ENCODE measurements at regions not wholly inside any gene's neighbourhood (a gene's known extent, or its start where the extent isn't known, plus 50 kb on each side); places are given as distances from the start of the nearest gene placed in this dataset.
A peak's percentile ranks its signal among the peaks of the same experiment; 100 is the strongest.

DNA sequence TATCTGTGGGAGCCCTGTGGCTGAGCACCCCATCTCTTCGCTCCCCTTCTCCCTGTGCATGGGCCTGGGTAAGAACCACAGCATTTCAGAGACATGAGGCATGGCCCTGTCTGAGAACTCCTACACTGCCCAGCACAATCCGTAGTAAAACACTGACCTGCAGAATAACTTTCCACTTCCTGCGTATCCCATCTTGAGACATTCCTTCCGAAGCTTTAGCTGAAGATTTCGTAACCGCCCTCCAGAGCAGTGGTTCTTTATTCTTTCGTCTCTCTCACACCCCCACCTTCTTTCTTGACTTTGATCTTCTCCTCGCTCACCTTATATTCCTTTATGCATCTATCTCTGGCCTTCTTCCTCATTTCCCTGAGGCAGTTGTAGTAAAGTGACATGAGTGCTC lies 381.1 kb downstream of the HRH4 start:
- Histone ChIP-seq H2BK5ac (ENCODE audit: low read depth, low read length, poor library complexity) (no peak overlapping the region), H3K14ac (ENCODE audit: low read length) (no peak overlapping the region), H3K9ac (ENCODE audit: low read length) (no peak overlapping the region), H2BK12ac (ENCODE audit: low read length) (no peak overlapping the region), H4K8ac (ENCODE audit: low read depth, low read length) (no peak overlapping the region), H2AK5ac (ENCODE audit: low read length) (no peak overlapping the region), H3K18ac (ENCODE audit: low read length) (no peak overlapping the region), H3K27me3 (ENCODE audit: insufficient read depth, low read length) (no peaks in the 10 kb centered on the region), H2BK120ac (ENCODE audit: insufficient read depth, low read length, poor library complexity) (no peak overlapping the region), H4K12ac (ENCODE audit: low read depth, low read length) (no peak overlapping the region), H3K4ac (ENCODE audit: low read depth, low read length) (no peak overlapping the region), H3K79me1 (ENCODE audit: low read length) (no peaks in the 10 kb centered on the region), H3K23ac (ENCODE audit: low read length) (no peak overlapping the region), H3K4me2 (ENCODE audit: low read length) (no peak overlapping the region), H3K27ac (ENCODE audit: low read depth, low read length) (no peak overlapping the region), H3K9me3 (ENCODE audit: insufficient read depth, low read depth, low read length) (no peaks in the 10 kb centered on the region), H3K4me3 (ENCODE audit: low read depth, low read length) (no peak overlapping the region), H4K91ac (ENCODE audit: low read depth, low read length) (no peak overlapping the region), H3K36me3 (ENCODE audit: control insufficient read depth in 1 of 2, insufficient read depth in 2 of 2, low read length in 2 of 2) (no peaks in the 10 kb centered on the region), H3K4me1 (ENCODE audit: control insufficient read depth in 1 of 2, insufficient read depth in 2 of 2, low read length in 2 of 2) (peaks cover 2 to 3% of the 10 kb centered on the region in 2 experiments), H2AFZ (ENCODE audit: insufficient read depth, low read length, poor library complexity) (no peak overlapping the region), H3K79me2 (ENCODE audit: control insufficient read depth, insufficient read depth, low read length, poor library complexity) (no peaks in the 10 kb centered on the region)
- DNase-seq = peak in 1 of 2 donors; percentile 7
- no CpG with 5 or more reads among the region's 8 CpGs for WGBS (ENCODE audit: extremely low coverage, insufficient coverage, insufficient read length)

DNA sequence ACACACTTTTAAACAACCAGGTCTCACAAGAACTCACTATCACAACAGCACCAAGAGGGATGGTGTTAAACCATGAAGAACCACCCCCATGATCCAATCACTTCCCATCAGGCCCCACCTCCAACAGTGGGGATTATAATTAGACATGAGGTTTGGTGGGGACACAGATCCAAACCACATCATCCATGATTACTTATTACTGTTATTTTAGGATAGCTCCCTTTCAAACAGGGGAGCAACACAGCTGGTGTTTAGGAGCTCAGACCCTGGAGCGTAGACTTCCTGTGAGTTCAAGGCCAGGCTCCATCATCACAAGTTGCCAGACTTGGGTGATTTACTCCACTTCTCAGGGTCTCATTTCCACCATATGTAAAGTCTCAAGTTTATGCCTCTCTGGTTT lies 382.7 kb downstream of the HRH4 start:
- no CpG with 5 or more reads among the region's 1 CpG for WGBS (ENCODE audit: extremely low coverage, insufficient coverage, insufficient read length)
- Histone ChIP-seq H3K4me2 (ENCODE audit: low read length) (no peak overlapping the region), H3K18ac (ENCODE audit: low read length) (no peak overlapping the region), H3K79me2 (ENCODE audit: control insufficient read depth, insufficient read depth, low read length, poor library complexity) (no peaks in the 10 kb centered on the region), H3K36me3 (ENCODE audit: control insufficient read depth in 1 of 2, insufficient read depth in 2 of 2, low read length in 2 of 2) (no peaks in the 10 kb centered on the region), H3K4me1 (ENCODE audit: control insufficient read depth in 1 of 2, insufficient read depth in 2 of 2, low read length in 2 of 2) (peaks cover 2 to 3% of the 10 kb centered on the region in 2 experiments), H4K12ac (ENCODE audit: low read depth, low read length) (no peak overlapping the region), H3K23ac (ENCODE audit: low read length) (no peak overlapping the region), H2BK120ac (ENCODE audit: insufficient read depth, low read length, poor library complexity) (no peak overlapping the region), H4K8ac (ENCODE audit: low read depth, low read length) (no peak overlapping the region), H3K4ac (ENCODE audit: low read depth, low read length) (no peak overlapping the region), H3K79me1 (ENCODE audit: low read length) (no peaks in the 10 kb centered on the region), H2BK12ac (ENCODE audit: low read length) (no peak overlapping the region), H2AFZ (ENCODE audit: insufficient read depth, low read length, poor library complexity) (no peak overlapping the region), H3K9me3 (ENCODE audit: insufficient read depth, low read depth, low read length) (no peaks in the 10 kb centered on the region), H2AK5ac (ENCODE audit: low read length) (no peak overlapping the region), H3K14ac (ENCODE audit: low read length) (no peak overlapping the region), H3K27ac (ENCODE audit: low read depth, low read length) (no peak overlapping the region), H3K4me3 (ENCODE audit: low read depth, low read length) (no peak overlapping the region), H3K27me3 (ENCODE audit: insufficient read depth, low read length) (no peaks in the 10 kb centered on the region), H3K9ac (ENCODE audit: low read length) (no peak overlapping the region), H2BK5ac (ENCODE audit: low read depth, low read length, poor library complexity) (no peak overlapping the region), H4K91ac (ENCODE audit: low read depth, low read length) (no peak overlapping the region)
- DNase-seq = no peak

DNA sequence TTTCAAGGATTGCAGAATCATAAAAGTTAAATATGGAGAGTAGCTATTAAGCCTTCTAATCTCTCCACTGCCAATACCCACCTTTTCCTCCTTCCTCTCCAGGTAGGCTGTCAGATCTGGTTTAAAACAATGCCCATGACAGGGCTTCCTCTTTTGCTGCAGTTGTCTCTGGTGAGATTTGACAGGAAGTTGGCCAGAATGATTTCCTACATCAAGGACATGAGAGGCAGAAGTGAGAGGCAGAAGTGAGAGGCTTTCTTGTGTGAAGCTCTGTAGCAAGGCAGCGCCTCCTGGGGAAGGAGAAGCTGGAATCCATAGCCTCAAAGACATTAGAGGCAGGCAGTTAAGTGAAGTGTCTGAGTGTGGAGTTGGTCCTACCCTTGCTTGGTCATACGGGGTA lies 385.7 kb downstream of the HRH4 start:
- Histone ChIP-seq H3K9ac (ENCODE audit: low read length) (no peak overlapping the region), H3K27ac (ENCODE audit: low read depth, low read length) (no peak overlapping the region), H3K4ac (ENCODE audit: low read depth, low read length) (no peak overlapping the region), H3K36me3 (ENCODE audit: control insufficient read depth in 1 of 2, insufficient read depth in 2 of 2, low read length in 2 of 2) (no peaks in the 10 kb centered on the region), H3K4me1 (ENCODE audit: control insufficient read depth in 1 of 2, insufficient read depth in 2 of 2, low read length in 2 of 2) (peaks cover 0 to 3% of the 10 kb centered on the region in 2 experiments), H3K4me2 (ENCODE audit: low read length) (no peak overlapping the region), H3K27me3 (ENCODE audit: insufficient read depth, low read length) (no peaks in the 10 kb centered on the region), H2BK5ac (ENCODE audit: low read depth, low read length, poor library complexity) (no peak overlapping the region), H3K23ac (ENCODE audit: low read length) (no peak overlapping the region), H2BK12ac (ENCODE audit: low read length) (no peak overlapping the region), H3K79me1 (ENCODE audit: low read length) (no peaks in the 10 kb centered on the region), H2AK5ac (ENCODE audit: low read length) (no peak overlapping the region), H2AFZ (ENCODE audit: insufficient read depth, low read length, poor library complexity) (no peak overlapping the region), H2BK120ac (ENCODE audit: insufficient read depth, low read length, poor library complexity) (no peak overlapping the region), H4K8ac (ENCODE audit: low read depth, low read length) (no peak overlapping the region), H3K18ac (ENCODE audit: low read length) (no peak overlapping the region), H3K14ac (ENCODE audit: low read length) (no peak overlapping the region), H4K12ac (ENCODE audit: low read depth, low read length) (no peak overlapping the region), H3K79me2 (ENCODE audit: control insufficient read depth, insufficient read depth, low read length, poor library complexity) (no peaks in the 10 kb centered on the region), H3K9me3 (ENCODE audit: insufficient read depth, low read depth, low read length) (no peaks in the 10 kb centered on the region), H3K4me3 (ENCODE audit: low read depth, low read length) (no peak overlapping the region), H4K91ac (ENCODE audit: low read depth, low read length) (no peak overlapping the region)
- no CpG with 5 or more reads among the region's 2 CpGs for WGBS (ENCODE audit: extremely low coverage, insufficient coverage, insufficient read length)
- DNase-seq = no peak

DNA sequence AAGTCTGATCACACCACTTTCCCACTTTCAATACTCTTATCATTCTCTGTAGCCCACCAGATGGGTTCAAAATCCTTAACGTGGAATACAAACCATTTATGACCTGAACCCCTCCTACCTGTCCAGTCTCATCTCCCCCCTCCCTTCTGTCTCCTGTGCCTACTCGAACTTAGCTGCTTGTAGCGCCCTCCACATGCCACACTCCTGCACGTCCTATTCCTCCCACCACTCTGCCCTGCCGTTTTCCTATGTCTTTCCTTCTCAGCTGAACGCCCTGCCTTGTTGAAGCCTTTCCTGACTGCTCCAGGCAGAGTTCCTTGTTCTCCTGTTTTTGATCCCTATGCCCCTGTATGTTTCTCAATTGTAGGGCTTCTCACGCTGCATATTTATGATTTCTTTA lies 390.1 kb downstream of the HRH4 start:
- no peak overlapping the region for H3K14ac ChIP-seq (ENCODE audit: low read length)

More for the DNA sequence above, 390.1 kb downstream of the HRH4 start:
- no peak for DNase-seq
- Histone ChIP-seq H3K9ac (ENCODE audit: low read length) (no peak overlapping the region), H4K12ac (ENCODE audit: low read depth, low read length) (no peak overlapping the region), H3K4ac (ENCODE audit: low read depth, low read length) (no peak overlapping the region), H2BK120ac (ENCODE audit: insufficient read depth, low read length, poor library complexity) (no peak overlapping the region), H3K4me2 (ENCODE audit: low read length) (no peak overlapping the region), H3K4me3 (ENCODE audit: low read depth, low read length) (no peak overlapping the region), H3K18ac (ENCODE audit: low read length) (no peak overlapping the region), H3K9me3 (ENCODE audit: insufficient read depth, low read depth, low read length) (no peaks in the 10 kb centered on the region), H3K27ac (ENCODE audit: low read depth, low read length) (no peak overlapping the region), H2AFZ (ENCODE audit: insufficient read depth, low read length, poor library complexity) (no peak overlapping the region), H3K23ac (ENCODE audit: low read length) (no peak overlapping the region), H3K4me1 (ENCODE audit: control insufficient read depth in 1 of 2, insufficient read depth in 2 of 2, low read length in 2 of 2) (no peaks in the 10 kb centered on the region), H2BK12ac (ENCODE audit: low read length) (no peak overlapping the region), H3K27me3 (ENCODE audit: insufficient read depth, low read length) (no peaks in the 10 kb centered on the region), H3K79me1 (ENCODE audit: low read length) (no peaks in the 10 kb centered on the region), H2BK5ac (ENCODE audit: low read depth, low read length, poor library complexity) (no peak overlapping the region), H4K8ac (ENCODE audit: low read depth, low read length) (no peak overlapping the region), H2AK5ac (ENCODE audit: low read length) (no peak overlapping the region), H3K36me3 (ENCODE audit: control insufficient read depth in 1 of 2, insufficient read depth in 2 of 2, low read length in 2 of 2) (no peaks in the 10 kb centered on the region), H3K79me2 (ENCODE audit: control insufficient read depth, insufficient read depth, low read length, poor library complexity) (no peaks in the 10 kb centered on the region), H4K91ac (ENCODE audit: low read depth, low read length) (no peak overlapping the region)
- WGBS (ENCODE audit: extremely low coverage, insufficient coverage, insufficient read length) = no CpG with 5 or more reads among the region's 7 CpGs
